HG03135 (cell line): ENCODE measurements at regions not wholly inside any gene's neighbourhood (a gene's known extent, or its start where the extent isn't known, plus 50 kb on each side); places are given as distances from the start of the nearest gene placed in this dataset.

Experiments
- ATAC-seq: cut with Tn5 transposase; IDR thresholded peaks from one replicate; pipeline ENCODE4 v1.9.1; 2021; ENCODE audit warnings: mild to moderate bottlenecking, moderate library complexity; ENCODE audit not compliant: unreplicated experiment

DNA sequence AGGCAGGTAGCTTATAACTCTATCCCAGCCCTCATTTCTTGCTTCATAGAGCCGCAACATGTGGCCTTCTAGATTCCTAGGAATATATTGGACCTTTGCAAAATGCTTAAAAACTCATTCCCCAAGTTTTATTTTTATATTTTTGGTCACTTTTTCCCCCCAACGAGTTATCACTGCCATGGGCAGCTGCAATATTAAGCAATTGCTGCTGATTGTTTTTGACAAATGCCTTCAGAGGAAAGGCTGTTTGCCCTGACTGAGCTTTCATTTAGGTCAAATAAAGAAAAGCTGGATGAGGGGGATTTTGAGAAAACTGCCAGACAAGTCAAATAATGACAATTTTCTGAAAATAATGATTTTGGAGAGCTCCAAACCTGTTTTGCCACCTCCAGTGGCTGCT is 976.9 kb upstream of the MBL2 start:
- no peak for ATAC-seq

DNA sequence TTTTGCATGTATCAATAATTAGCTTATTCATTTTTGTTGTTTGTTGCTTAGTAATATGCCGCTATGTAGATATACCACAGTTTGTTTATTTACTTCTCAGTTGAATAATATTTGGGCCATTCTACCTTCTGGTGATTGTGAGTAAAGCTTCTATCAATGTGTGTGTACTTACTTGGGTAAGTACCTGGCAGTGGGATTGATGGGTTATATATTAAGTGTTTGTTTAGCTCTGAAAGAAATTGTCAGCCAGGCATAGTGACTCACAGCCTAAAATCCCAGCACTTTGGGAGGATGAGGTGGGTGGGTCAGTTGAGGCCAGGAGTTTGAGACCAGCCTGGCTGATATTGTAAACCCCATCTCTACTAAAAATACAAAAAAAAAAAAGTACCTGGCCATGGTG is 975.7 kb upstream of the MBL2 start:
- no peak for ATAC-seq

DNA sequence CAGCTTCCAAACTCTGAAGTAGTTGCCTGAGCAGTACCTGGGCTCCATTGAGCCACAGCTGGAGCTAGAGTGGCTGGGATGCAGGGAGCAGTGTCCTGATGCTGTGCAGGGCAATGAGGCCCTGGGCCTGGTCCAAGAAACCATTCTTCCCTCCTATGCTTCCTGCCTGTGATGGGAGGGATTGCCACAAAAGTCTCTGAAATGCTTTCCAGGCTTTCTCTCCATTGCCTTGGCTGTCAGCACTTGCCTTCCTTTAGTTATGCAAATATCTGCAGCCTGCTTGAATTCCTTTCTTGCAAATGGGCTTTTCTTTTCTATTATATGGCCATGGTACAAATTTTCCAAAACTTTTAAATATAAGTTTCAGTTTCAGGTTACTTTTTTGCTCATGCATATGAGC is 972.2 kb upstream of the MBL2 start:
- ATAC-seq, result no peak

DNA sequence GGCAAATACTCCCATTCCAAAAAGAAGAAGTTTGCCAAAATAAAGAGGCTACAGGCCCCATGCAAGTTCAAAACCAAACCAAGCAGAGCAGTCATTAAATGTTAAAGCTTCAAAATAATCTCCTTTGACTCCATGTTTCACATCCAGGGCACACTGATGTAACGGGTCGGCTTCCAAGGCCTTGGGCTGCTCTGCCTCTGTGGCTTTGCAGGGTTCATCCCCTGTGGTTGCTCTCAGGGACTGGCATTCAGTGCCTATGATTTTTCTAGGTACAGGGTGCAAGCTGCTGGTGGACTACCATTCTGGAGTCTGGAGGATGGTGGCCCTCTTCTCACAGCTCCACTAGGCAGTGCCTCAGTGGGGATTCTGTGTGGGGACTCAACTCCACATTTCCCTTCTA is 971.6 kb upstream of the MBL2 start:
- no peak for ATAC-seq

DNA sequence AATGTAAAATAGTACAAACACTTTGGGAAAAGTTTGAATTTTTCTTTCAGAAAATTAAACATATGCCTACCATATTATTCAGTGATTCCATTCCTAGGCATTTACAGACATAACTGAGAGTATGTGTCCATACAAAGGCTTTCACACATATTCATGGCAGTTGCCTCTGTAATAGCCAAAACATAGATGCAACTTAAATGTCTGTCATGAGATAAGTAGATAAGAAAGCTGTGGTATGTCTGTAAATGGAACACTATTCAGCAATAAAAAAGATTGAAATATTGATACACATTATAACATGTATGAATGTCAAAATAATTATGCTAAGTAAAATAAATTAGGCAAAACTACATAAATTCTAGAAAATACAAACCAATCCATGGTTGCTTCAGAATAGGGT is 964.5 kb upstream of the MBL2 start:
- no peak for ATAC-seq

DNA sequence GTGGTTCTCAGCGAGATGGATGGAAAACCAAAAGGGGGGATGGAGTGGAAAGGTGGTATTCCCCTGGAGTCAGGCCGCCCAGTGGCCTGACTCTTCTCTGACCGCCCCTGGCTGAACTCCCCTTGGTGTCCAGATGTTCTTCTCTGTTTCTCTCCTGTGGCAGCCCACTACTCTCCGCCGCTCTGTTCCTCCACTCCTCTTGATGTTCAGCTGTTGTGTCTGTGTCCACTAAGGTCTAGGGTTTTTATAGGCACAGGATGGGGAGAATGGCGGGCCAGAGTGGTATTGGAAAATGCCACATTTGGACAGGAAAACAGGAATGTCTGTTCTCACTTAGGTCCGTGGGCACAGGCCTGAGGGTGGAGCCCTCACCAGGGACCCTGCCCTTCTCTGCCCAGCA is 954.3 kb upstream of the MBL2 start:
- ATAC-seq, result no peak

DNA sequence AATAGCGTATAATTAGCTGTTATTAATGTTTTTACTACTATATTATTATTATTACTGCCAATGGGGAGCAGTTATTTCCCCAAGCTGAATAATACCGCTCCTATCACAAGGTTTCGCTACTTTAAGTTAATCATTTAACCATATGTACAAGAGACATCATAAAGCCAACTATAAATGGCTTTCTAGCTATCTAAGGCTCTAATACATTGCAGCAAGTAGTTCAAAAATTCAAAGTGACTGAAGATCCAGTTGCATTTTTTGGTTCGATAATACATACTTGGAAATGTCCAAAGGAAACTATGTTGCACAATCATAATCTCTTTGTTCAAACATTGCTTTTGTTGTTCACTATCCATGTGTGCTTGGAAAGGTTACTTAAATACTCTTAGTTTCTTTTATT is 952.0 kb upstream of the MBL2 start:
- ATAC-seq, result no peak

DNA sequence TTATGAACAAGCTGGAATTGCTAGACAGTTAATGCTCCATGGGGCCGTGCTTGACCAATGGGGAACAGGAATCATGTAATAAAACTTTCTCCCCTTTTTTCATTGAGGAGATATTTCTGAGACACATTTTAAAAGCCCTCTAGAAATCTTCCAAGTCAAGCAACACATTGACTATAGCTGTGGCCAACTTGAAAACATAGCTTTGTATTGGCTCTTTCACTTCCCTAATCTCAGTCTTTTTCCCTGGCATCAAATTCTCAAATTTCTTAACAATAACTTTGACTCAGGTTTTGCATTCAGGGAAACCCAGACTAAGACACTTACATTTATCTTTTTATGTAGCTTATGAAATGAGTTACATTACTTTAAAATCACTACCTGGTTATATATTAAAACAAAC is 947.1 kb upstream of the MBL2 start:
- ATAC-seq, result no peak

DNA sequence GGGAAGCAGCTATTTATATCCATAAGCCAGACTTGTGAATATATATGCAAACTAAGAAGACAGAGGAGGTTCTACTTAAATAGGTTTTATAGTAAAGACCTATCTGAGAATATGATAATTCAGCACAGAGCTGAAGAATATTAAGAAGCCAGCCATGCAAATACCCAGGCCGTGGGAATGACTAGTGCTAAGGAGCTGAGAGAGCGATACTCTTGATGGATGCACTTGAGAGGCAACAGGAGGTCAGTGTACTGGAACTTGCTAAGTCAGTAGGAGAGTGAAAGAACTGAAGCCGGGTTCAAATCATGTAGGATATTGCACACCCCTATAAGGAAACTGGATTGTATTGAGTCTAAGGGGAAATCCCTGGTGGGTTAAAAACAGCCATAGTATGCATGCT is 943.6 kb upstream of the MBL2 start:
- ATAC-seq, result no peak

DNA sequence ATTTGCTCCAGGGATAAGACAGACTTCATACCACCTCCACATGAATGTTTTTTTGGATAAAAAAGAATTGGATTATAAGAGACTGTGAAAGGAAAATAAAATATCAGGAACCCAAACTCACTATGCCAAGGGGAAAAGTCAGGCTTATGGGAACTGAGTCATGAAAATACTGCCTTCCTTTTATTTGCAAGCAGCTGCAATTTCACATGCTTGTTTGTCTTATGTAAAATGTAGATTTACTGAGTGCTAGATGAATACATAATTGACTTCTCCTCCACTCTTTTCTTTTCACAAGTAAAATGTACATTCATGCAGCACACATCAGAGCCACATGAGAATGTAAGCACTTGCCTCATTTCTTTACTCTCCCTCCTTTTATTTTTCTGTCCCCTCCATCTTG is 940.8 kb upstream of the MBL2 start:
- no peak for ATAC-seq

DNA sequence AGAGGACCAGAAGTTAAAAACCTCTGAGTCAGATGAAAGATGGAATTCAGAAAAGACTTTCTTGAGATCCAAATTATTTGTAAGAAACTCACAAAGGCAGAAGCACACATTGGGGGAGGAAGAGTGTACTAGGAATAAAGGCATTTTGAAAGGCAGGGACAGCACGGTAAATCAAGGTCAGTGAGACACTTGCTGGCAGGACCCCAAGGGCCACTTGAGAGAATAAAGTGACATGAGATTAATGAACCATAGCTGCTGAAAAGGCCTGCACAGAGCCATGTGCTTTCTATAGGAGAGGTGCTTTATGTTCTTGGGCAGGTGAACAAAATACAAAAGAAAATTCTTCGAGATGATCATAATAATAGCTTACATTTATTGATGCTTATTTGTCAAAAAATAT is 929.9 kb upstream of the MBL2 start:
- no peak for ATAC-seq

DNA sequence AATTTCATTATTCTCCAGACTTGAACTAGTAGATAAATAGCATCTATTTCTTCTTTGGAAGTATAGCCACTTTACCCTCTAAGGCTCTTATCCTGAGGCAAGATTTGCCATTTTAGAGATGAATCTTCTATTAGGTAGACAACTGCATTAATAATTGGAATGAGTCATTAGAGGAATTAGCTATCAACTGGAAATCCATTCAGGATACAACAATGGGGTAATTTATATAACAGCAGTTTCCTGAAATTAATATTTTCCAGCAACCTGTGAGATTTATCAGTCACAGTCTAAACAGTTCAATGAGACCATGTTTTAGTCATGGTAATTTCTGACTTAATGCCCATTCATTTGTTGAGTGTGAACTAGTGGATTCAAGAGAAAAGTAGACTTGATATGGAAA is 928.6 kb upstream of the MBL2 start:
- ATAC-seq, result no peak

DNA sequence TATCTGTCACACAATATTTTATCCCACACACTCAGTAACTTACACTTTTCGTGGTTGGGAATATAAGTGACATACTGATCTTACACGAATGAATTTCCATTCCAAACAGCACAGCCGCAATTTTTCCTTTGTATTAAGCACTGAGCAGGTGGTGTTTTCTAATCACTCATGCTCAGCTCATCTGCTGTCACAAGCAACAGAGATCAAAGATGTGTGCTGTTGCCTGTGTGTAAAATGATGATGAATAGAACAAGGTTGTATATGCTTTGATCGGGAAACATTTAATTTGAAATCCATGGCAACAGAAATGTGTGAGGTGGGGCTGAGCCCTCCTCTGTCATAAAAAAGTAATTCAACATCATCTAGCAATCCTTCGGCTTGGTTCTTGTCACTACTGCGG is 927.7 kb upstream of the MBL2 start:
- no peak for ATAC-seq

DNA sequence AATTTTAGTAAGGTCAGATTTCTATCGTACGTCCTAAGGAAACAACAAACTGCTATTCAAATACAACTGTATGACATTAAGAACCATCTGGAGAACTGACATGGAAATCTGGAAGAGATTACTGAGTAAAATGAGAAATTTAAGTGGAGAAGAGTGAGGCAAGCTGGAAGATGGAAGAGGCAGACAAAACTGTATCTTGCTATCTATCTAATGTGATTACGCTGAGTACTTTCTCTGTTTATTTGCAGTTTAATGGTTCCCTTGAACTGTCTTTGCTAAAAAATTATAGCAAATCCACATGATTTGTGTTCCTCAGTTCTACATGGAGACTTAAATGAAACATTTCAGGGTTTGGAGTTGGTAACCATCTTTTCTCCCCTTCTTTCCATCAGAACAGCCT is 927.1 kb upstream of the MBL2 start:
- no peak for ATAC-seq

DNA sequence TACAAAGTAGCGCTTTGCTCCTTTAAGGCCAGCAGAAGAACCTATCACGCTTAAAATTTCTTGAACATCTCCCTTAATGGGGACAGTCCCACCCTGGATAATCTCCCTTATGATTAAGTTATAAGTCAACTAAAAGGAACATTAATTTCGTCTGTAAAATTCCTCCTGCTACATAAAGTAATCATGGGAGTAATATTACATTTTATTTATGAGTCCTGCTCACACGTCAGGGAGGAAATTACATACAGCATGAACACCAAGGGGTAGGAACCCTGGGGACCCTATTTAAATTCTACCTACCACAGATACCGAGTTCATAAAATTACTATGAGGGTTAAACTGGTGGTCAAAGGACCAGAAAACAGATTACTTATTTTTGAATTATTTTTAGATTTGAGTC is 926.6 kb upstream of the MBL2 start:
- no peak for ATAC-seq

DNA sequence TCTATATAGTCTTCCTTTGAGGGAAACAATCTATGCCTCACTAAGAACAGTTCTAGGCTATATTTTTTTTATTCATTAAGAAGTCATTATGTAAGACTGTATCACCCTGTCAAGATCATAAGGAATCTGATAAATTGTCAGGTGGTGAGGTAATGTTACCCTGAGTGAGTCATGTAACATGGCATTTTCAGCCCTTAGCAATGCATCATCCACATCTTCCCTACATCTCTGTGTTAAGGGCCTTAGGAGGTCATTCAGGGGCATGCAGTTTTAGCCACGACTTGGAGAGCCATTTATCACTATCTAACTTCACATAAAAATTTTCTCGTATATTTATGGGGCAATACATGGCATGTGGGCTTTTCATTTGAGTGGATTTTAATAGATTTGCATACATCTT is 924.5 kb upstream of the MBL2 start:
- no peak for ATAC-seq

DNA sequence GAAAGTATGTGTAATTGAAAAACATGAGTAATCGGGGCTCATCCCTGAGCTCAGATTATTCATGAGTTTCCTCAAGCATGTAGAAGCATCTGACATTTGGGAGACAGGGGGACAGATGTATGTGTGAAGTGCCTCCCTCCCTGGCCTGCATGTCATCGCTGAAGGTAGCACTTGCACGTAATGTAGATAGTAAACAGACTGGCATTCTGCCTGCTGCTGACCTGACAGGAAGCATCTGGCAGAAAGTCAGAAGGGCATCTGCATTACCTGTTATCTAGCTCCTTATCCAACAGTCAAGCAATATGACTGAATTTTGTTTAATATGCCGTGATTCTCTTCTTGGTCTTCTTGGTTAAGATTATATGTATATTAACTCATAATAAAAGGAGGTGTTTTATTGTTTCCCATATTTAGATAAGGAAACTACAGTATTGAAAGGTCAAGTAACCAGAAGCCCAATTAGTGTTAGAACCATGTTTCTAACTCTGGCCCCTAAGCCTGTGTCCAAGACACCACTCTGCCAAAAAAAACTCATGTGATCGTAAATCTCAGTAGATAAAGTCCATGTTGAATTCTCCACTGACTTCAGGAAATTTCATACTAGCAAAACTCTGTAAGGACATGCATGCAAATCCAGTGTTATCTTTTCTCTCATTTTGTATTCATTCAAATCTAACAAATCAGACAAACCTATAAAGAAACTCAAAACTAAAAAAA is 918.1 kb upstream of the MBL2 start:
- no peak for ATAC-seq

DNA sequence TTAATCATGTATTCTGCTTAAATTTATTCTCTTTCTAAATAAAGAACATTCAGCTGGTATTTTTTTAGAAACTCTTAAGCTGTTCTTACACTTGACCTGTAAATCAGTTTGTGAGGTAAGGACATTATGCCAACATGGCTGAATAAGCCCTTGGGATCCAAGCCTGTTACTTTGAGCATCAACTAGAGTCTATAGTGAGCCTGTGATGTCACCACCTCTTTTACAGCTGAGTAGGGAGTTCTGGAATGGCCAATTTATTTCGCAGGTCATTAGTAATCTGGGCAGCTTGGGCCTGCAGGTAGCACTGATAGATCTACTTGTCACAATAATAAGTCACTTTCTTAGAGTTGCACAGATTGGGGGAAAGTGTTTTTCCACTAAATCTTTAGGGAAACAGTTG is 915.2 kb upstream of the MBL2 start:
- no peak for ATAC-seq

DNA sequence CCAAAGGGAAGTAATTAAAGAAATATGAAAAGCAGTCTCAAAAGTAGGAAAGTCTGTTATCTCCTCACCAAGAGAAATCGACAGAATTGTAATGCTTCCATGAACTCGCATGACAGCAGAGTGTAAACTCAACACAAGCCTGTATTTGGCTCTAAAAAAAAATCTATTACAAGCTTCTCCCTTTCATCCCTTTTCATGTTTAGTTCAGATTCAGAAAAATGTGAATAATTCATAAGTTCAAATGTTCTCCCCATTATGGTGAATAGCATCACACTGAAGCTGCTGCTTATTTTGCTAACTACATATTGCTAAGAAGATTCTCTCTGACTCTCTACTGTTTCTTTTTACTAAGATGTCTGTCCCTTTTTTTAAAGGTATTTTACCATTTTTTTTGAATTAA is 910.3 kb upstream of the MBL2 start:
- ATAC-seq, result no peak

DNA sequence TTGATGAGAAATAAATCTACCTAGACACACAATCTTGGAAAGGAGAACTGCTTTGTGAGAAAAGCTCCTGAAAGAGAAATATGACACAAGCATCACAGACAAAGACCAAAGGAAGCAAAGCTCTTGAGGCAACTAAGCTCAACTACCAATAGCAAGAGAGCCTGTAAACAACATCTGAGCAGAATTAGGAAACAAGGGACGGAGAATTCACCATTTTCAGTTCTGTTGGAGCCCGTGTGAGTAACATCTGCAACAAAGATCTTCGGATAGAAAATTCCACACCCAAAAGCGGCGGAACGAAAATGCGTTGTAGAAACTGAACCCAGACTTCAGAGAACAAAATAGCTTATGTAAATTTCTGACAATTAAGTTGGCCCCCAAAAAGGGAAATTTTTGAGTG is 909.9 kb upstream of the MBL2 start:
- no peak for ATAC-seq

DNA sequence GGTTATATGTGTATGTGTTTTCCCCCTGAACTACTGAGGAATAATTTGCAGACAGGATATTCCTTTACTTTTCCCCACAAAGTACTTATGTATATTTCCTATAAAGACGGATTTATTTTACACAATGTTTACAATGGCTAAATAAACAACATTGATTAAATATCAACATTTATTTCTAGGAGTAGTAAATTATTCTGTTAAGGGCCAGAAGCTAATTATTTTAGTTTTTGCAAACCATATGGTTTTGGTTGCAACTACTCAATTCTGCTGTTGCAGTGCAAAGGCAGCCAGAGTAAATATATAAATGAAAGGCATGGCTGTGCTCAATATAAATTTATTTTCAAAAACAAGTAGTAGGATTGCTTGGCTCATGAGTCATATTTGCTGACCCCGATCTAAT is 907.1 kb upstream of the MBL2 start:
- no peak for ATAC-seq

DNA sequence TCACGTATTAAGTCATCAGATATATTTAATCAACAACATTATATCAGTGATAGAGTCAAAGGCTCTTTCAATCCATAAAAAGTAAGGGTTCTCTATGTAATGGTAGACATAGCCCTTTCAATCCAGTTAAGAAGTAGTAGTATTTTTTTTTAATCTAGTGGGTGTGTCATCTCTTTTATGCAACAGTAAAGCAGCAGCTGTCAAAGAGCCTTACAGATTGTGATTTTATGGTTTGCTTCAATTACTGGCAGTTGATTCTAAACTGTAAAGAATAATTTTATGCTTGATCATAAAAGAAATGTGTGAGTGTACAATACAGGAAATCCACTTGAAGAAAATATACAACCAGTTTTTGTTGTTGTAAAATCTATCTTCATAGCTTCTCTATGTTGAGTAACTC is 902.6 kb upstream of the MBL2 start:
- no peak for ATAC-seq

DNA sequence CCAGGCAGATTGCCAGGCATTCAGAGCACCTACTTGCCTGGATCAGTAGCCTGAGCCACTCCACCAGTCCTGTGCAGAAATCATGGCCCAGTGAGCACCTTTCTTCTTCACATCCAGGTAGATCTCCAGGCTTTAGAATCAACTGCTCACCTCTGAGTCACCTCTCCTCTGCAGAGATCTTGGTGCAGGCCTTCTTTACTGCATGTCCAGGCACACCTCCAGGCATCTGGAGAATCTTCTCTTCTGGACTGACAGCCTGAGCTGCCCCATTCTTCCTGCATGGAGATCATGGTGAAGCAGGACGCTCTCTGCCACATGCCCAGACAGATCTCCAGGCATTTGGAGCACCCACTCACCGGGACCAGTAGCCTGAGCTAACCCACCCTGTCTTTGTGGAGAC is 894.5 kb upstream of the MBL2 start:
- ATAC-seq, result no peak
